EL (cell line): ENCODE measurements at regions not wholly inside any gene's neighbourhood (a gene's known extent, or its start where the extent isn't known, plus 50 kb on each side); places are given as distances from the start of the nearest gene placed in this dataset.

Source experiments
- DNase-seq: peaks from one replicate; pipeline ENCODE4 v3.0.0-alpha.2; 2016

DNA sequence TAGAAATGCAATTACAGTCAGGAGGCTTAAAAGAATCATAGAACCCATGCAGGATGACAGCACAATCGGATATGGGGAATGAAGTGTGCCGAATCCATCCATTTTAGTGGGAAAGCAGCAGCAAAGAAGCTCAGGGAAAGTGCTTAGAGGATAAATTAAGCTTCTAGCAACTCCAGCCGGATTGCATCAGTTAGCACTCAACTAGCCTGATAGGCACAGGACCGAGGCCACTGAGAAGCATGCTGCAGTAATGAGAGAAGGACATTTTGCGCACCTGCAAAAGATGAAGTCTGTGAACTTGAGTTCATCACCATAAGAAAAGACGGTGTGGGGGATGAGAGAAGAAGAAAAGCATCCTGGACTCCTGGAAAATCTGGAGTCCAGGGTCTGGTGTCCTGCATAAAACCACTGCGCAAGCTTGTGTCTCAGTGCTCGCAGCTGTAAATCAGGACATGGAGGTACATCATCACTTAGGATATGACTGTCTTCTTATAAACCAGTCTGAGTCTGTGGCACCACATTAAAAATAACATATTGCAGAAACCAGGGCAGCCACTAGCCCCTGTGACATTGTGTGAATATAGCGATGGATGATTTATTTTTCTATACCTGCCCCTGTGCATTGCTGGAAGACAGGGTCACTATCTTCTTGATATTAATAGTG lies 665.5 kb upstream of the SOX11 start:
- no peak for DNase-seq

GRCh38 chr2:5035057-5035488 lies 657.1 kb upstream of the SOX11 start:
- no peak for DNase-seq

GRCh38 chr2:5036256-5036655 lies 655.9 kb upstream of the SOX11 start:
- no peak for DNase-seq

DNA sequence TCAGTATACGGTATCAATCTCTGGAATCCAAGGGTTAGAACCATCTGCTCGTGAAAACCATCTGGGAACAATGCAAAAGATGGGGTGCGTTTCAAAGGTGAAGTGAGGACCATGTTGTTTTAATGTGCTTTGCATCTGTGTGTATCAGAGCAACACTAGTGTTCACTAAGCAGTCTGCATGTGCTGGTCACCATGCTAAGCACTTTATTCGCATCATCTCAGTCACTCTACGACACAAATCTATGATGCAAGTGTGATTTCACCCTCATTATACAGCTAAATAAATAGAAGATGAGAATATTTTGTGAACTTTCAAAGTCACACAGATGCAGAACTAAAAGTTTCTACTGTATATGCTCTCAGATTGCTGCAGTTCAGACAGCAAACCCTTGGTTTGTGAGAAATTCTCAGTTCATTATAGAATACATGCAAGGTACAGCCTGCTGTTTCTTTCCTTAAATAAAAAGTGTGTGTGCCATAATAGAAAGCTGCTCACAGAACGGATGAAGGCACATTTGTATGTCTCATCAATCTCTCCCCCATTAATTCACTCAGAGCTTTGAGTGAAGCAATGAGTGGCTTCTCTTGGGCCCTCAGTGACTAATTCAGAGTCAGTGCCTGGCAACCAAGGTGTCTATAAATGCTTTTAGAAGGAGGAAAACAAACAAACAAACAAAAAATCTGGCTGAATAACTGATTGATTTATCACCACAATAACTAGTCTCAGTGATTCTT lies 652.8 kb upstream of the SOX11 start:
- DNase-seq: no peak

DNA sequence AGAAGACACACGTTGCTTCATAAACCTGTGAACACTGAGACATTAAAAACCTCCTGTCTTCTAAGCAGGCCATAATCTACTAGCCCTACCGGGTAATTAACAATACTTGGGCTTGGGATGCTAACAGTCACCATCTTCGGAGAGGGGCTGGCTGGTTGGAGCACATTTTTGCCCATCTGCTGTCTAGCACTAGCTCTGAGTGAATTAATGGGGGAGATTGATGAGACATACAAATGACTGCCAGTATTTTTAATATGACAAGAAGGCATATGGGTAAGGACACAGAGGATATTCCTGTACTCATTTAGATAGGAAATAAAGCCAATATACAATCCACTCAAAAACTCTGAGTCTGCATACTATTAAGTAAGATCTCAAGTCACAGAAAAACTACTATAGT lies 651.6 kb upstream of the SOX11 start:
- DNase-seq: no peak

DNA sequence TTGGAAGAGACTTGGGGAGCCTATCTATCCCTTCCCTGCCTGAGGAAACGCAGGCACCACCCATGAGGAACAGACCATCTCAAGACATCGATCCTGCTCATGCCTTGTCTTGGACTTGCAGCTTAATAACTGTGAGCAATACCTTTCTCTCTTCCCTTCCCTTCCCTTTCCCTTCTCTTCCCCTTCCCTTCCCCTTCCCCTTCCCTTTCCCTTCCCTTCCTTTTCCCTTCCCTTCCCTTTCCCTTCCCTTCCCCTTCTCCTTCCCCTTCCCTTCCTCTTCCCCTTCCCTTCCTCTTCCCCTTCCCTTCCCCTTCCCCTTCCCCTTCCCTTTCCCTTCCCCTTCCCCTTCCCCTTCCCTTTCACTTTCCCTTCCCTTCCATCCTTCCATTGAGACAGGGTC lies 650.7 kb upstream of the SOX11 start:
- DNase-seq: no peak

DNA sequence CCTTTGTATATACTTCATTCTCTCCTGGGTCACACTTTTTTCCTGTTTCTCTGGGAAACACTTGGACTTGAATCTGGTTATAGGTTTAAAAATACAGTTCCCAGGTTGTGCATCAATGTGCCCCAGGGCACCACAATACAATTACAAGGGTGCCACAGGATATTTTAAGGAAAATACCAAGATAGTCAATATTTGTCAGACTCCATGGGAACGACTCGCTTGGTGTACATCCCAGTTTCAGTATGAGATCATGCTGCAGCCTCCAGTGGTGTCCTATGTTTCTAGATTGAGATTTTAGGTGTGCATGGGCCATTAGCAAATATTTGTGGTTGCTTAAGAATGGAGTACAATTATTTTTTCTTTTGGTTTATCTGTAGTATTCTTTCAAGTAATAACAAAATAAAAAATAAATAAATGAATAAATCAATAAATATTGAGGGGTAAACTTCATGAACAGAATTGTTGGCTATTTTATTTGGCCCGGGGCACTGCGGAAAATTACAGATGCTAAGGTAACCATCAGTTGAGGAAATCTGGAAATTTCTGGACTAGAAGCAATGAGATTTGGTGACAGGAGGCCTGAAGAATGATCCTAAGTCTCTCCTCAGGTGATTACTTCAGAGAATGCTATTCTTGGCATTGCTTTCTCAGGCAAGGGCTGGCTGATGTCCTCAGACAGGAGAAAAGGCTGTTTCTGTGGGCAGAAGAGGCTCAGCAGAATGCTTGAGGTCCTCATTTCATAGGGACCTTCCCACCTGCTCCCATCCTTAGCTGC lies 649.3 kb upstream of the SOX11 start:
- DNase-seq: no peak

DNA sequence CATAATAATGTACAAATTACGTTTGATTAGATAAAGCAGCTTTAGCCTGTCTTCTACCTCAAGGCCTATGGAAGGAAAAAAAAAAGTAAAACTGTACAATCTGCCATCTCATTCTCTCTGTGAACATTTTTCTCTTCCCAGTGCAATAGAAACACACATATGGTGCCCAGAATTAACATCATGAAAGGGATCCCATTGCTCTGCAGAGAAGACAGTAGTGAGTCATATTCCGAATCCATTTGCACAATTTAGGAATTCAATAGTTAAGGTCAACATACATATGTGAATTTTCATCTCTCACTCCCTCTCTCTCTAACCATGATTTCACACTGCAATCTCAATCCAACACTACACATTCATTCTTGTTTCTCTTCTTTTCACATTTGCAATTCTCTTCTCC lies 640.9 kb upstream of the SOX11 start:
- no peak for DNase-seq

GRCh38 chr2:5052905-5053304 lies 639.3 kb upstream of the SOX11 start:
- DNase-seq: no peak

GRCh38 chr2:5057891-5058351 lies 634.3 kb upstream of the SOX11 start:
- no peak for DNase-seq

- DNase-seq: no peak
These were observed 631.2 kb upstream of the SOX11 start for GRCh38 chr2:5060956-5061355.

GRCh38 chr2:5064687-5065086 lies 627.5 kb upstream of the SOX11 start:
- no peak for DNase-seq

GRCh38 chr2:5067816-5068215 lies 624.4 kb upstream of the SOX11 start:
- no peak for DNase-seq

DNA sequence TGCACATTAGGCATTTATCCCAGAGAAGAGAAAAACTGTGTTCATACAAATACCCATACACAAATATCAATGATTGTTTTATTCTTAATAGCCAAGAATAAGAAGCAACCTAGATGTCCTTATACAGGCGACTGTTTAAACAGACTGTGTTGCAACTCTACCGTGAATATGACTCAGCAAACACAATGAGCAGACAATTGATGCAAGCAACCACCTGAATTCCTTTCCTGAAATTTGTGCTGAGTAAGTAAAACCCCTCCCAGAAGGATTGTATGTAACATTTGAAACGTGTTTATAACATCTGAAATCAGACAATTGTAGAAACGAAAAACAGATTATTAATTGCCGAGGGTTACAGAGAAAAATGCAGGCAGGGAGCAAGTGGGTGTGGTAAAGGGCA lies 621.9 kb upstream of the SOX11 start:
- no peak for DNase-seq

DNA sequence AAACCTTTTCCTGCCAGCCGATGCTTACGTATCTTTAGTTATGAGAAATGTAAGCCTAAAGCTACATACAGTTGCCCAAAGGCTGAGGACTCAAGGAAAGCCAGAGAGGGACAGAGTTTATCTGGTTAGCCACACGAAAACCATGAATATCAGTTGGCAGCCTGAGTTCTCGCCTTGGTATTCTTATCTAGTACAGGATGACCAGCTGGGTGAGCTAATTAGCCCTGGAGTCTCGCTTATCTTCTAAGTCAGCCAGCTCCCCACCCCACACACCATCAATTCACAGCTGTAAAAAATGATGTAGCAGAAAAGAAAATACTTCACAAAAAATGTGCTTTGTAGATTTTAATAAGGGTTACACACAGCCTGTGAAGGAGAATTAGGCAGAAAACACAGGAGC lies 617.5 kb upstream of the SOX11 start:
- DNase-seq: no peak

- DNase-seq: no peak
These were observed 615.6 kb upstream of the SOX11 start for GRCh38 chr2:5076599-5076998.

GRCh38 chr2:5077479-5078089 lies 614.6 kb upstream of the SOX11 start:
- no peak for DNase-seq

GRCh38 chr2:5083402-5083801 lies 608.8 kb upstream of the SOX11 start:
- no peak for DNase-seq

DNA sequence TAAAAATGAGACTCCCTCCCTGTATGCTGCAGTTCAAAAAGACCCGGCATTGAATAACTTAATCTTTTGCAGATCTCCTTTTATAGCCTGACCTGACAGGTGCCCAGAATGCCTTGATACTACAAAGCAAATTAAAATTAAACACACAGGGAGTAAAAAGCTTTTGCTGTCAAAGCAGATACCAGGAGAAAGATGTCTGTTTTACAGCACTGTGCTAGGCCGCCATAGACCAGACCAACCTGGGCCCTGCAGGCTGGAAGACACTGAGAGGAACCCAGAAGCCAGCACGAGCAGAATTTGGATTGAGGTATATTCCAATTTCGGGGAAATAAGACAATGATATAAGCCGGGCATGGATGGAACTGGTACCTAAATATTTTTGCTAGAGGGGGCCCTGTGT lies 602.8 kb upstream of the SOX11 start:
- no peak for DNase-seq

GRCh38 chr2:5093056-5093455 lies 599.1 kb upstream of the SOX11 start:
- no peak for DNase-seq

GRCh38 chr2:5093518-5093917 lies 598.7 kb upstream of the SOX11 start:
- DNase-seq: no peak

DNA sequence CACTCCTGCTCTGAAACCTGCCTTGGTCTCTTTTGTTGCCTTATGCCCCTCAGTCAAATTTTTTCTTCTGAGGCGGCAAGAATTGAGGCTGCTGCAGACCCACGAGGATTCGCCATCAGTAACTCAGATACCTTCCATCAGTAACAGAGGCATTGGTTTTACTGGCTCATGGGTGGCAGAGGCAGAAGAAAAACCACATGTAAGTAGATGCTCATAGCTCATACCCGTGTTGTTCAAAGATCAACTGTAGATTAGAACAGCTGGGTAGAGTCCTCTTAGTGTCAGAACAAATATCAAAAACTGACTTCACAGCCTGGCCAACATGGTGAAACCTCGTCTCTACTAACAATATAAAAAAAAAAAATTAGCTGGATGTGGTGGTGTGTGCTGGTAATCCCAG lies 598.0 kb upstream of the SOX11 start:
- DNase-seq: no peak

DNA sequence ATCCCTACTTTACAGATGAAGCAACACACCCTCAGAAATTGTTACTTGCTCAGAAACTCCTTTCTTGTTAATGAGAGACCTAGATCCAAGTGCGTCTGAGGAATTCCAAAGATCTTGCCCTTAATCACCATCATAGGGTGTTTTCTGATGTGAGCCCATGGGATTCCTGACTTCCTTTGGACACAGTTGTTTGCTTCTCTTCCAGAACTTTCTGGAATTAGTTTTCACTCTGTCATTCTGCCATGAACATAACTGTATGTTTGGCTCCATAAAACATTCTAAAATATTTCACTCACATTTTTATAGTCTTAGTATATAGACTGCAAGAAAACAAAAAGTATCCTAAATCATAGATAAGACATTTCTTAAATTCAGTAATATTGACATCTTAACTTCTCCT lies 593.9 kb upstream of the SOX11 start:
- no peak for DNase-seq

DNA sequence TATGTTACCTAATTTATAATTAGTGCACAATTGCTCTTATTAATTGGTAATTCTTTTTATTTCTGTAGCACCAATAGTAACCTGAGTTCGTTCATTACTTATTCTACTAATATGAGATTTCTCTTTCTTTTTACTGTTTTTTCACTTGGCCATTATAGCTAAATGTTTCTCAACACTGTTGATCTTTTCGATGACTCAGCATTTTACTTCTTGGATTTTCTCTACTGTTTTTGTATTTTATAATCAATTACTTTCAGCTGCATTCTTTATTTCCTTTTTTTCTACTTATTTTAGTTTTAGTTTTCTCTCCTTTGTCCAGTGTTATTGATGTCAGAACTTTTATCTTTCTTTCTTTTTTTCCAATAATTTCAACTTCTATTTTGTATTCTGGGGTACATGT lies 589.4 kb upstream of the SOX11 start:
- DNase-seq: no peak
